ENCODE measurements at regions not wholly inside any gene's neighbourhood (a gene's known extent, or its start where the extent isn't known, plus 50 kb on each side); places are given as distances from the start of the nearest gene placed in this dataset.

DNA sequence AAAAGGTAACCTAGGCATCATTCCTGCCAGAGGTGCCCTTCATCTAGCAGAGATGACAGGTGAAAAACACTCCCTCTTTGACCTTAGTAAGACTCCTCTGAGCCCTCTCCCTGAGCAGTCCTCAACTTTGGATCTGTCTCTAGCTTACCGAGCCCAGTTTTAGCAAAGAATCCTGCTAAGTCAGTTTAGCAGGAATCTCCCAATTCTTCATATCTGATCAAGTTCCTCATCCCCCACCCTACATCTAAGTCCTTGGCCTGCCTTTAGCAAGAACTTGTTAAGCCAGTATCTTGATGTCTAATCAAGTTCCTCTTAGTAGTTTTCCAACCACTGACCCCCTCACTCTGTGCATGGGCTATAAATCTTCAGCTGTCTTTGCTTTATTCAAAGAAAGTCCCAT lies 235.6 kb downstream of the OMA1 start:
- DNase-seq (ENCODE audit: low spot score), result no peak

GRCh38 chr1:58310469-58310868 lies 236.1 kb downstream of the OMA1 start:
- no peak for DNase-seq (ENCODE audit: low spot score)

GRCh38 chr1:58308206-58308605 lies 238.3 kb downstream of the OMA1 start:
- no peak for DNase-seq (ENCODE audit: low spot score)

GRCh38 chr1:58307431-58307830 lies 239.1 kb downstream of the OMA1 start:
- no peak for DNase-seq (ENCODE audit: low spot score)

DNA sequence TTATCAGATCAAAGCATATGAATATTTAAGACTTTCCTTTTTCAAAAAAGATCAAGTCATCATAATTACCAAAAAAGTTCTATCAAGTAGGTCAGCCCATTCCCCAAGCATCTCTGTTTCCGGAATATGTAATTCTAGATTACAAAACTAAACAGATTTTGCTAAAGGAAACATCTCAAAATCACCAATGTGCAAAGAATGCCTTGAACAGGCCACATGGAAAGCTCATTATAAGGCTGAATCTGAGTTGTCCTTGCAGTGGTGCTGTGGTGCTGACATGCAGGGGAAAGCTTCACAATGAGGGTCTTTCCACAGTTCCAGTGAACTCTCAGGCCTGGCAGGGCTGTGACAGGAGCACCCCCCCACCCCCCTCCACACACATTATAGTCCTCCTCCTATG lies 240.9 kb downstream of the OMA1 start:
- DNase-seq (ENCODE audit: low spot score), result no peak

GRCh38 chr1:58304346-58304975 lies 242.1 kb downstream of the OMA1 start:
- no peak for DNase-seq (ENCODE audit: low spot score)

- DNase-seq (ENCODE audit: low spot score), result no peak
These were observed 242.7 kb downstream of the OMA1 start for GRCh38 chr1:58303841-58304240.

- DNase-seq (ENCODE audit: low spot score), result no peak
These were observed 253.1 kb downstream of the OMA1 start for GRCh38 chr1:58293388-58293787.

DNA sequence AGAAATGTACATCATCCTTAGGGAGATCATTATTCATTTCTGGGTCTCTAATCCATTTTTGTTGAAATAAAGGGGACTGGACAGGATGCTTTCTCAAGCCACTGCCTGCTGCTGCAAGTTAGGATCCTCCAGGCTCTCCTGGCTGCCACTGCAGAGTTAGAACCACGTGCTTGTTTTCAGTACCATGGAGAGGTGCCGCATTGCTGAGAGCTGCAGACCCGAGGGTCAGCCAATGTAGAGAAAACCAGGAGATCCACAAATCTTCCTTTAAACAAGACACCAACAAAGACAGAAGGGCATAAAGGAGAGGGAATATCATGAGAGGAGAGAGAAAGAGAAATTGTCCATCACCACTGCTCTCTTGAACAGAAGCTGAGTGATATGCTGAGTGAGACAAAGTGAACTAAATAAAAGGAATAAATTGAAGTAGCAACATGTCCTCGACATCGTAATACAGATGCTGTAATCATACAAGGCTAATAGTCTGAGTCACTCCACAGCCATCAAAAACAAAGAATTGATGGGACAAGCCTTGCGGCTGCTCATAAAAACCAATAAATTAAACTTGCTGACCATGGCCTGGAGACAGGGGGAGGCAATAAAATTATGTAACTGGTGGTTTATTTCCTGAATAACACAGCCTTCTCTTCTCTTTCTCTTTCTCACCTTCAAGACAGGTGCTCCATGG lies 255.7 kb downstream of the OMA1 start:
- DNase-seq (ENCODE audit: low spot score), result peak; percentile 22

DNA sequence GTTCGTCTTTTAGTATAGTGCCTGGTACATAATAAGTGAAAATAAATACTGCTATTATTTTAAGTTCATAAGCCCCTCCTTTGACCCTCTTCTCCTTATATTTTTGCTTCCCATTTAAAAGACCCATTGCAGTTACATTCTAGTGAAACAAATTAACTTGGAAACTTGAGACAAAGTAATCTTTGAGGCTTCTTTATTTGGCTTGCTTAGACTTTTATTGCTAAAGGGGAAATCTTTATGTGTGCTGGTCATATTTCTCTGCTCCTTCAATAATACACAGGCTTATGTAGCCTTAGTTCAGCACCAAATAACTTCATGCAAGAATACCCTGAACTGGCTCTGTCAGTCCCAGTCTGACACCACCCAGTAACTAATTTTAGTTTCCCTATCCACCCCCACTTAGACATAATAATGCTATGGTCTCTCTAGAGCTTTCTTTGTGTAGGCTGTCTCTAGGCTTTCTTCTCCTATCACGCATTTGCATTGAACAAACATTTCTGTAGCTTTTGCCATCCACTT lies 257.8 kb downstream of the OMA1 start:
- DNase-seq (ENCODE audit: low spot score), result no peak

DNA sequence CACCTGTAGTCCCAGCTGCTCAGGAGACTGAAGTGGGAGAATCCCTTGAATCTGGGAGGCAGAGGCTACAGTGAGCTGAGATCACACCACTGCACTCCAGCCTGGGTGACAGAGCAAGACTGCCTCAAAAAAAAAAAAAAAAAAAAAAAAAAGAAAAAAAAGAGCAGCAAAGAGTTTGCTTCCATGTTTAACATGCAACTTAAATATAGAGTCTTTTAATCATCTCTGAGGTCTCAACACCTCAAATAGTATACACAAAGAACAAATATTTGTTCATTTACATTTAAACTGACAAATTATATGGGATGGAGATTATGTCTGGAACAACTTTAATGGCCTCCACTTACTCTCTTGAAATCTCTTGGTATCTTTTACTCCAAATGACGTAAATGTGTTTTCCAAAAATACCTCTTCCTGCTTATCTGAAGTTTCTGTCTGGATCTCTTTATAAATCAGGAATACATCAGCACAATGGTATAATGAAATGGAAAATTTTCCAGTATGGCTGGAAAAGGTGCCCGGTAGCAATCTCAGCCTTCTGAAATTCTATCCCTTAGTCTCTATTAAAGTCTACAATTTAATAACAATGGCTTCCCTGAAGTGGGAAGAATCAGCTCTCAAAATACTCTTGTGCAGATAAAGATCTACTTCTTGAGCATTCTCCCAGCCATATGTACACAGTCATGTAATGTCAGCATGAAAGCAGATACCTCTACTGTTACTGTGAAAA lies 258.5 kb downstream of the OMA1 start:
- DNase-seq (ENCODE audit: low spot score), result no peak

DNA sequence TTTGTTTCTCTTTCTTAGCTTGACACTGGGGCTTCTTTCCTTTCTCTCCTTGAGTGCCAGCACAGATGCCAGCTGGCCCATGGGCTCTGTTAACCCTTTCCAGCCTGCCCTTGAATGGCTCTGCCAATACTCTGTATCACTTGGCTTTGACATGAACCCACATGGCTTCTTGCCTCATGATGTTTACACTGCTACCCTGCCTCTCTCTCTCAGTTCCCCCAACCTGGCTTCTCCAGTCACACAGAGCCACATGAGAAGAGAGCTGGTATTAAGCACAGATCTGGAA lies 262.4 kb downstream of the OMA1 start:
- no peak for DNase-seq (ENCODE audit: low spot score)

DNA sequence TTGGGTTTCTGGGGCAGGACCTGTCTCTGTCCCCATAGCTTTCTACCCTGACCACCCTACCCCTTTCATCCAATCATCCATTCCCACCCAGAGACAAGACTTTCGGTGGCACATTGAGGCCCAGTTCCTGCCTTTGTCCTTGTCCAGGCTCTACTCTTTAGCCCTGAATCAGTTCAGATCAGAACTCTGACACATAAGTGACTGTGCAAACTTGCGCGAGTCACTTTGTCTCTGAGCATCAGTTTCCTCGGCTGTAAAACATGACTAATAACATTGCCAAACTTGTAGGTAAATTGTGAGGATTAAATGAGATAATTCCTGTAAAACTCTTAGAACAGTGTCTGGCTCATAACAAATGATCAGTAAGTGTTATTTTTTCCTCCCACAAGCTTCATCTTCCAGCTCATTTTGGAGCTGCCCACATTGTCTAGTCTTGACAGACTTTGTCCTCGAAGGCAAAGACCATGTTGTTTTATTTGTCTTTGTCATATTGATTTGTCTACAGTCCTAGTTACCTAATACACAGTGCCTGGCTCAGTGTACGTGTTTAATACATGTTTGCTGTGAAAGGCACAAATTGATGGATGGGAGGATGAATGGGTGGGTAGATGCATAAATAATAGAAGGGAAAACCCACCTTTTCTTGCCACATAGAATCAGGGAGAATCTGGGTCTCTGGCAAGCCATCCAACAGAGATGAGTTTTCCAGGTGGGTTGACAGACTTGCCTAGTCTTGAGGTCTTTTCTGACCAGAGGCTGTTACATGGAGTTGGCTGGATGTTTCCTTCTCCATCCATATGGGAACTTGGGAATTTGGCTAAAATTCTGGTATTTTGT lies 262.9 kb downstream of the OMA1 start:
- no peak for DNase-seq (ENCODE audit: low spot score)

- no peak for DNase-seq (ENCODE audit: low spot score)
These were observed 263.7 kb downstream of the OMA1 start for GRCh38 chr1:58282623-58283387.

GRCh38 chr1:58266242-58266641 lies 280.3 kb downstream of the OMA1 start:
- DNase-seq (ENCODE audit: low spot score), result no peak

- no peak for DNase-seq (ENCODE audit: low spot score)
These were observed 282.1 kb downstream of the OMA1 start for GRCh38 chr1:58264462-58264861.

DNA sequence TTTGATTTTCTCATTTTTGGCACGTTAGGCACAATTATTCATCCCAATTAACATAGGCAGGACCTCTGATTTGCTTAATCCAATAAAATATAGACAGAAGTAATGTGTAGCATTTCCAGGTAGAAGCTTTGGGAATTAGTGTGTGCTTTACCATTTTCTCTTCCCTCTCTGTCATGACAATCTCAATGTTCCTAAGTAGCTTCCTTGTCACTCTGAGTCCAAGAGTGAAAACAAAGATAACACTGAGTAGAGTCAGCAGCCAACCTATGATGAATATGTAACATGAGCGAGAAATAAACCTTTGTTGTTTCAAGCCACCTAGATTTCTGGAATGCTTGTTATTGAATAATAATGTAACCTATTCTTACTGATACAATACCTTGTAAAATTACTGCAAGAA lies 283.8 kb downstream of the OMA1 start:
- no peak for DNase-seq (ENCODE audit: low spot score)

GRCh38 chr1:58258082-58258481 lies 288.4 kb downstream of the OMA1 start:
- no peak for DNase-seq (ENCODE audit: low spot score)

DNA sequence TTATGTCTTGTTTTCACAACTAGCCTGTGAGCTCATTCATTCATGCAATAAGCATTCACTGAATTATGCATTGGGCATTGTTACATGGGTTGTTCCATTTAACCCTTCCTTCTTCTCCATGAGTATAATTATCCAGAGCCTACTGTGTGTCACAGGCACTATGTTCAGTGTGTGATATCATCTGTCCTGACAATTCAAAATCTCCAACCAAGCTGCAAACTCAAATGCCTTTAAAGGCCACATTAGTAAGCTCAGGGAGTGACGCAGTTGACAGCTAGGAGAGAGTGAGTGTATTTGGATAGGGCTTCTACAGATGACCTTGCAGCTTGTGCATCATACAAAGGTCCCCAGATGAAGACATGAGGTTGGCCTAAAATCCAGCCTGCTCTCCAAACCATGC lies 289.5 kb downstream of the OMA1 start:
- DNase-seq (ENCODE audit: low spot score), result no peak

DNA sequence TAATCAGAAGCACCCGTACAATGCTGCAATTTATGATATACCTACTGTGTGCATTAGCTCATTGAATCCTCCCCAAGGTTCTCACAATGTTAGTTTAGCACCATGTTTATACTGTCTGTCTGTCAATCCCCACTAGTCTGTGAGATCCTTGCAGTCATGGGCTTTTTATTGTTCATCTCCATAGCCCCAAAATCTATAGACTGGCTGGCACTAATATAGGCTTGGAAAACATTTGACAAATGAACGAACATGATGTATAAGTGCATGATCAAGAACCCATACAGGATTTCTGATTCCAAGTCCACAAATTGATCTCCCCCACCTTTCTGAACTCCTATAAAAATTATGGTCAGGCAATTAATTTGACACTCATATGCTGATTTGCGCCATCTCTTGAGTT lies 290.0 kb downstream of the OMA1 start:
- no peak for DNase-seq (ENCODE audit: low spot score)

- no peak for DNase-seq (ENCODE audit: low spot score)
These were observed 290.5 kb downstream of the OMA1 start for GRCh38 chr1:58256041-58256440.

GRCh38 chr1:58255192-58255591 lies 291.3 kb downstream of the OMA1 start:
- no peak for DNase-seq (ENCODE audit: low spot score)

All from mucosa of gallbladder (tissue), 1 donor.